ENCODE measurements at regions not wholly inside any gene's neighbourhood (a gene's known extent, or its start where the extent isn't known, plus 50 kb on each side); places are given as distances from the start of the nearest gene placed in this dataset.

GRCh38 chr1:224545571-224545970 is 70.5 kb upstream of the CNIH3 start:
- Histone ChIP-seq H2AFZ (ENCODE audit: low read length) (no peak overlapping the region), H3K27me3 (ENCODE audit: insufficient read depth, low read length) (no peaks in the 10 kb centered on the region), H2AK5ac (ENCODE audit: insufficient read length, low read length) (no peak overlapping the region), H3K14ac (ENCODE audit: insufficient read depth, low read length) (no peak overlapping the region), H3K4me1 (ENCODE audit: insufficient read depth, low read length) (peaks cover 2% of the 10 kb centered on the region; the same call in 1 of the 2 replicates), H3K23me2 (ENCODE audit: insufficient read length, low read depth, low read length, poor library complexity, severe bottlenecking) (no peaks in the 10 kb centered on the region), H3K79me1 (ENCODE audit: insufficient read depth, low read depth, low read length, poor library complexity, severe bottlenecking) (no peaks in the 10 kb centered on the region), H3K4me2 (ENCODE audit: insufficient read depth, insufficient read length, low read length) (no peak overlapping the region), H3K18ac (ENCODE audit: insufficient read length, low read depth, low read length) (no peak overlapping the region), H3K27ac (ENCODE audit: insufficient read length, low read depth, low read length) (no peak overlapping the region), H3K9me3 (ENCODE audit: control insufficient read depth, low read depth, low read length) (no peaks in the 10 kb centered on the region), H3K9ac (ENCODE audit: extremely low read depth, insufficient read length, low read length) (no peak overlapping the region), H2BK120ac (ENCODE audit: low read depth, low read length, poor library complexity, severe bottlenecking) (no peak overlapping the region), H3K23ac (ENCODE audit: insufficient read length, low read depth, low read length) (no peak overlapping the region), H2BK20ac (ENCODE audit: low read depth, low read length, poor library complexity, severe bottlenecking) (no peak overlapping the region), H4K91ac (ENCODE audit: insufficient read length, low read depth, low read length) (no peak overlapping the region), H4K5ac (ENCODE audit: insufficient read length, low read depth, low read length) (no peak overlapping the region), H3K79me2 (ENCODE audit: insufficient read depth, low read length) (no peaks in the 10 kb centered on the region), H4K8ac (replicated peaks; ENCODE audit: insufficient read length, low read depth, low read length) (no peak overlapping the region), H2BK15ac (ENCODE audit: low read depth, low read length) (no peak overlapping the region), H2BK5ac (ENCODE audit: insufficient read length, low read length) (no peak overlapping the region), H4K20me1 (ENCODE audit: control insufficient read depth, insufficient read depth, insufficient read length) (no peaks in the 10 kb centered on the region), H3T11ph (ENCODE audit: low read length) (no peak overlapping the region), H2BK12ac (ENCODE audit: insufficient read length, low read depth, low read length) (no peak overlapping the region), H3K56ac (ENCODE audit: insufficient read length, low read depth, low read length) (no peak overlapping the region), H3K4ac (ENCODE audit: low read depth, low read length) (no peak overlapping the region)
- H3K4me1 Mint-ChIP-seq = peaks cover 4 to 7% of the 10 kb centered on the region in 2 experiments; a peak in 2 of 4 replicates
- no CpG with 5 or more reads among the region's 4 CpGs for WGBS (ENCODE audit: extremely low coverage, insufficient read length, low lambda C conversion rate)
- no peak overlapping the region for H3K27ac Mint-ChIP-seq
- H3K27me3 Mint-ChIP-seq (ENCODE audit: low read depth) = no peaks in the 10 kb centered on the region
- no peak overlapping the region for H3K4me3 Mint-ChIP-seq
- H3K36me3 Mint-ChIP-seq (ENCODE audit: insufficient read depth in 1 of 3, low read depth in 3 of 3) = no peaks in the 10 kb centered on the region
- TF ChIP-seq, protein P1, sequence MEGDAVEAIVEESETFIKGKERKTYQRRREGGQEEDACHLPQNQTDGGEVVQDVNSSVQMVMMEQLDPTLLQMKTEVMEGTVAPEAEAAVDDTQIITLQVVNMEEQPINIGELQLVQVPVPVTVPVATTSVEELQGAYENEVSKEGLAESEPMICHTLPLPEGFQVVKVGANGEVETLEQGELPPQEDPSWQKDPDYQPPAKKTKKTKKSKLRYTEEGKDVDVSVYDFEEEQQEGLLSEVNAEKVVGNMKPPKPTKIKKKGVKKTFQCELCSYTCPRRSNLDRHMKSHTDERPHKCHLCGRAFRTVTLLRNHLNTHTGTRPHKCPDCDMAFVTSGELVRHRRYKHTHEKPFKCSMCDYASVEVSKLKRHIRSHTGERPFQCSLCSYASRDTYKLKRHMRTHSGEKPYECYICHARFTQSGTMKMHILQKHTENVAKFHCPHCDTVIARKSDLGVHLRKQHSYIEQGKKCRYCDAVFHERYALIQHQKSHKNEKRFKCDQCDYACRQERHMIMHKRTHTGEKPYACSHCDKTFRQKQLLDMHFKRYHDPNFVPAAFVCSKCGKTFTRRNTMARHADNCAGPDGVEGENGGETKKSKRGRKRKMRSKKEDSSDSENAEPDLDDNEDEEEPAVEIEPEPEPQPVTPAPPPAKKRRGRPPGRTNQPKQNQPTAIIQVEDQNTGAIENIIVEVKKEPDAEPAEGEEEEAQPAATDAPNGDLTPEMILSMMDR (conservative IDR thresholded peaks at IDR 0.05) = no peak
- DNase-seq = no peak
- H3K9me3 Mint-ChIP-seq = peaks cover 0 to 2% of the 10 kb centered on the region in 2 experiments; a peak in 1 of 5 replicates

Measured in H9 (cell line).